Upper lobe of left lung (tissue), 4 donors: ENCODE measurements at regions not wholly inside any gene's neighbourhood (a gene's known extent, or its start where the extent isn't known, plus 50 kb on each side); places are given as distances from the start of the nearest gene placed in this dataset.

Source experiments
- CTCF ChIP-seq, 6 experiments: fragments of 450-650 bp in 4 of 6; fragments of 200-600 bp in 2 of 6; sonication (generic) in 2 of 6; IDR thresholded peaks; one replicate each; pipeline ENCODE4 v1.5.1; 2016 to 2019; ENCODE audit warnings: antibody characterized with exemption in 6 of 6
- EP300 ChIP-seq, 4 donors: sonication (generic); formaldehyde crosslinking; IDR thresholded peaks; one replicate each; pipeline ENCODE4 v1.5.1; 2017; ENCODE audit warnings: antibody characterized with exemption in 4 of 4, control low read depth in 2 of 4
- POLR2A ChIP-seq, 4 donors: fragments of 450-650 bp; IDR thresholded peaks; one replicate each; pipeline ENCODE4 v1.5.1; 2016 to 2017; ENCODE audit warnings: antibody characterized with exemption in 4 of 4, mild to moderate bottlenecking in 2 of 4
- POLR2AphosphoS5 ChIP-seq, 2 donors: sonication (generic); formaldehyde crosslinking; IDR thresholded peaks; one replicate each; pipeline ENCODE4 v1.5.1; 2017; ENCODE audit warnings: antibody characterized with exemption in 2 of 2

GRCh38 chr6:51261691-51262090, 443.0 kb downstream of the TFAP2B start:
- TF ChIP-seq POLR2A (IDR thresholded peaks at IDR 0.05) (no peak), CTCF (IDR thresholded peaks at IDR 0.05) (no peak), POLR2AphosphoS5 (IDR thresholded peaks at IDR 0.05) (no peak), EP300 (IDR thresholded peaks at IDR 0.05) (no peak)
